ENCODE measurements at regions not wholly inside any gene's neighbourhood (a gene's known extent, or its start where the extent isn't known, plus 50 kb on each side); places are given as distances from the start of the nearest gene placed in this dataset.

GRCh38 chr14:43692706-43693105 is 814.4 kb downstream of the FSCB start:
- TF ChIP-seq CTCF (IDR thresholded peaks at IDR 0.05), result no peak
- no peak for TF ChIP-seq POLR2AphosphoS5 (IDR thresholded peaks at IDR 0.05; ENCODE audit: low read depth, low read length)
- TF ChIP-seq, protein P1, sequence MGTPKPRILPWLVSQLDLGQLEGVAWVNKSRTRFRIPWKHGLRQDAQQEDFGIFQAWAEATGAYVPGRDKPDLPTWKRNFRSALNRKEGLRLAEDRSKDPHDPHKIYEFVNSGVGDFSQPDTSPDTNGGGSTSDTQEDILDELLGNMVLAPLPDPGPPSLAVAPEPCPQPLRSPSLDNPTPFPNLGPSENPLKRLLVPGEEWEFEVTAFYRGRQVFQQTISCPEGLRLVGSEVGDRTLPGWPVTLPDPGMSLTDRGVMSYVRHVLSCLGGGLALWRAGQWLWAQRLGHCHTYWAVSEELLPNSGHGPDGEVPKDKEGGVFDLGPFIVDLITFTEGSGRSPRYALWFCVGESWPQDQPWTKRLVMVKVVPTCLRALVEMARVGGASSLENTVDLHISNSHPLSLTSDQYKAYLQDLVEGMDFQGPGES (IDR thresholded peaks at IDR 0.05; ENCODE audit: low read depth, low read length), result no peak
- no peak for TF ChIP-seq TEAD4 (IDR thresholded peaks at IDR 0.05; ENCODE audit: borderline replicate concordance, insufficient read depth)

Measured in SK-N-SH (cell line).